Neural progenitor cell (in vitro differentiated cells): ENCODE measurements at regions not wholly inside any gene's neighbourhood (a gene's known extent, or its start where the extent isn't known, plus 50 kb on each side); places are given as distances from the start of the nearest gene placed in this dataset.

Experiments used
- DNase-seq: peaks from one replicate; pipeline ENCODE4 v3.0.0-alpha.2; 2016; ENCODE audit warnings: low spot score
- H2AFZ ChIP-seq: fragments of 200-600 bp; sonication (generic); replicated peaks from 2 replicates; pipeline ENCODE4 v1.6.1; 2016; ENCODE audit warnings: antibody characterized with exemption
- H3F3A ChIP-seq: fragments of 200-600 bp; sonication (generic); 2 replicates; pipeline ENCODE4 v1.6.1; 2016; ENCODE audit warnings: antibody characterized with exemption, low read depth
- H3K27ac ChIP-seq: fragments of 200-600 bp; sonication (generic); 2 replicates; pipeline ENCODE4 v1.5.1; 2016; ENCODE audit warnings: mild to moderate bottlenecking
- H3K27me3 ChIP-seq: fragments of 200-600 bp; sonication (generic); 2 replicates; pipeline ENCODE4 v1.6.1; 2016; ENCODE audit warnings: mild to moderate bottlenecking, moderate library complexity
- H3K36me3 ChIP-seq: fragments of 200-600 bp; sonication (generic); 2 replicates; pipeline ENCODE4 v1.5.1; 2016
- H3K4me1 ChIP-seq: fragments of 200-600 bp; sonication (generic); 2 replicates; pipeline ENCODE4 v1.6.1; 2016; ENCODE audit warnings: mixed run types
- H3K4me2 ChIP-seq: fragments of 200-600 bp; sonication (generic); 2 replicates; pipeline ENCODE4 v1.6.1; 2016
- H3K4me3 ChIP-seq: fragments of 200-600 bp; sonication (generic); 2 replicates; pipeline ENCODE4 v1.5.1; 2016
- H3K79me2 ChIP-seq: fragments of 200-600 bp; sonication (generic); 2 replicates; pipeline ENCODE4 v1.6.1; 2016; ENCODE audit warnings: low read depth
- H3K9ac ChIP-seq: fragments of 200-600 bp; sonication (generic); 2 replicates; pipeline ENCODE4 v1.6.1; 2016
- H3K9me3 ChIP-seq: fragments of 200-600 bp; sonication (generic); 2 replicates; pipeline ENCODE4 v1.5.1; 2016; ENCODE audit warnings: low read depth
- H4K20me1 ChIP-seq: fragments of 200-600 bp; sonication (generic); 2 replicates; pipeline ENCODE4 v1.6.1; 2016; ENCODE audit warnings: low read depth
- H3K27ac Mint-ChIP-seq: 3 replicates; pipeline ENCODE4 v1.8.0; 2021; ENCODE audit warnings: mixed read lengths
- H3K27me3 Mint-ChIP-seq: 2 replicates; pipeline ENCODE4 v1.8.0; 2022; ENCODE audit warnings: low read depth, mild to moderate bottlenecking, inconsistent platforms, moderate library complexity, mixed read lengths; ENCODE audit not compliant: insufficient read depth
- H3K36me3 Mint-ChIP-seq: 3 replicates; pipeline ENCODE4 v1.8.0; 2021; ENCODE audit warnings: mixed read lengths
- H3K4me1 Mint-ChIP-seq: 3 replicates; pipeline ENCODE4 v1.8.0; 2021; ENCODE audit warnings: mixed read lengths
- H3K4me3 Mint-ChIP-seq: 3 replicates; pipeline ENCODE4 v1.8.0; 2021; ENCODE audit warnings: mild to moderate bottlenecking, moderate library complexity, mixed read lengths
- H3K9me3 Mint-ChIP-seq: 3 replicates; pipeline ENCODE4 v1.8.0; 2020; ENCODE audit warnings: mixed read lengths
- CTCF ChIP-seq: fragments of 200-600 bp; sonication (generic); IDR thresholded peaks from 2 replicates; pipeline ENCODE4 v1.5.1; 2017; ENCODE audit warnings: antibody characterized with exemption, mild to moderate bottlenecking
- EZH2 ChIP-seq: fragments of 200-600 bp; sonication (generic); IDR thresholded peaks from 2 replicates; pipeline ENCODE4 v1.6.1; 2017; ENCODE audit warnings: antibody characterized with exemption, mild to moderate bottlenecking, moderate library complexity
- EZH2phosphoT487 ChIP-seq: fragments of 200-600 bp; sonication (generic); IDR thresholded peaks from 2 replicates; pipeline ENCODE4 v1.6.1; 2017; ENCODE audit warnings: antibody characterized with exemption

DNA sequence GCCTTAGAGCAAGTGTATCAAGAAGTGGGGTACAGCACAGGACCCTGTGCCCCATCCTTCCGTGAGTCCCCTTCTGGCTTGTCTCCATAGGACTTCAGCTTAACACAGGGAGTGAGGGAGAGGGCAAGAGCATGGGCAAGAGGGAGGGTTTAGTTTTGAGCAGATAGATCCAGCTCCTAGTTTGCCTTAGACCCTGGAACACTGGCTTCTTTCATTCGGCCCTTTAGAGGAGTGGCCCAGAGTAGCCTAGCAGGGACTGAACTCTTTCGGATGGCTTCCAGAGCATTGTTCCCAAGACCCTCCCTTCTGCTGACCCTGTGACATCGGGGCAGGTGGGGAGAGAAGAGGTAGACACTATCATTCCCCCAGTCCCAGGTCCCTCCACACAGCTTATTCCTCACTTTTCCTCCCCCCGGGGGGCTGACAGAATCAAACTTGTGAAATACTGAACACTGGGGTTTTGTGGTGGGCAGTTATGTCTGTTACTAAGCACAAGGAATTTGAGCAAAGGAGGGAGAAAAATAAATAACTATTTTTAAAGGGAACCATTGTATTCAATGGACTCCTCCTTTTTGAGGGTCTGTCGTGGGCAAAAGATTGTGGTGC is 289.6 kb upstream of the C2CD4B start:
- Histone ChIP-seq H3K79me2 (no peaks in the 10 kb centered on the region), H3K27me3 (no peaks in the 10 kb centered on the region), H4K20me1 (no peaks in the 10 kb centered on the region), H3K9ac (no peak overlapping the region), H3K4me2 (no peak overlapping the region), H3K4me1 (peaks cover 59% of the 10 kb centered on the region), H3K4me3 (no peak overlapping the region), H3K36me3 (no peaks in the 10 kb centered on the region), H3F3A (peaks cover 8% of the 10 kb centered on the region), H3K9me3 (no peaks in the 10 kb centered on the region), H3K27ac (no peak overlapping the region), H2AFZ (no peak overlapping the region)
- Mint-ChIP-seq H3K27ac (peak overlapping the region; percentile 72), H3K36me3 (no peaks in the 10 kb centered on the region), H3K27me3 (peaks cover 5% of the 10 kb centered on the region), H3K4me1 (peaks cover 61% of the 10 kb centered on the region), H3K4me3 (no peak overlapping the region), H3K9me3 (peaks cover 2% of the 10 kb centered on the region)
- DNase-seq, result no peak
- TF ChIP-seq CTCF (no peak), EZH2phosphoT487 (no peak), EZH2 (no peak)

- Histone ChIP-seq H3K9ac (no peak overlapping the region), H3F3A (peaks cover 8% of the 10 kb centered on the region), H3K4me3 (no peak overlapping the region), H4K20me1 (no peaks in the 10 kb centered on the region), H3K27me3 (no peaks in the 10 kb centered on the region), H2AFZ (no peak overlapping the region), H3K9me3 (no peaks in the 10 kb centered on the region), H3K36me3 (no peaks in the 10 kb centered on the region), H3K27ac (no peak overlapping the region), H3K4me2 (peak overlapping the region; percentile 1), H3K79me2 (no peaks in the 10 kb centered on the region), H3K4me1 (peaks cover 59% of the 10 kb centered on the region)
- Mint-ChIP-seq H3K9me3 (peaks cover 2% of the 10 kb centered on the region), H3K4me1 (peaks cover 64% of the 10 kb centered on the region), H3K27ac (no peak overlapping the region), H3K36me3 (no peaks in the 10 kb centered on the region), H3K4me3 (no peak overlapping the region), H3K27me3 (peaks cover 2% of the 10 kb centered on the region)
- DNase-seq, result no peak
- TF ChIP-seq EZH2 (no peak), CTCF (no peak), EZH2phosphoT487 (no peak)
These were observed 290.4 kb upstream of the C2CD4B start for GRCh38 chr15:62455441-62455921.

GRCh38 chr15:62456011-62456920 is 291.2 kb upstream of the C2CD4B start:
- H3K4me3 ChIP-seq, result no peak overlapping the region
- H3K79me2 ChIP-seq, result no peaks in the 10 kb centered on the region
- peaks cover 8% of the 10 kb centered on the region for H3F3A ChIP-seq
- no peaks in the 10 kb centered on the region for H3K36me3 ChIP-seq
- H3K9ac ChIP-seq, result no peak overlapping the region
- peak overlapping the region; percentile 1 for H3K4me2 ChIP-seq
- peaks cover 64% of the 10 kb centered on the region for H3K4me1 Mint-ChIP-seq
- H3K27me3 Mint-ChIP-seq, result peaks cover 2% of the 10 kb centered on the region
- H3K4me3 Mint-ChIP-seq, result no peak overlapping the region
- DNase-seq, result no peak
- peaks cover 59% of the 10 kb centered on the region for H3K4me1 ChIP-seq
- H3K27me3 ChIP-seq, result no peaks in the 10 kb centered on the region
- no peaks in the 10 kb centered on the region for H4K20me1 ChIP-seq
- no peaks in the 10 kb centered on the region for H3K36me3 Mint-ChIP-seq
- no peaks in the 10 kb centered on the region for H3K9me3 ChIP-seq
- TF ChIP-seq CTCF (no peak), EZH2phosphoT487 (no peak), EZH2 (no peak)
- no peak overlapping the region for H2AFZ ChIP-seq
- H3K9me3 Mint-ChIP-seq, result peaks cover 2% of the 10 kb centered on the region
- no peak overlapping the region for H3K27ac ChIP-seq
- no peak overlapping the region for H3K27ac Mint-ChIP-seq
